ENCODE measurements at regions not wholly inside any gene's neighbourhood (a gene's known extent, or its start where the extent isn't known, plus 50 kb on each side); places are given as distances from the start of the nearest gene placed in this dataset.
"Not testable (repeated sequence)": the region's sequence is repeated elsewhere in the genome, so short reads cannot be mapped to it uniquely, and the experiment has no call there.

- Histone ChIP-seq H3K18ac (ENCODE audit: low read length) (no peak overlapping the region), H2BK5ac (ENCODE audit: low read depth, low read length, poor library complexity) (no peak overlapping the region), H3K9ac (ENCODE audit: low read length) (no peak overlapping the region), H3K27ac (ENCODE audit: low read depth, low read length) (no peak overlapping the region), H3K9me3 (ENCODE audit: insufficient read depth, low read depth, low read length) (no peaks in the 10 kb centered on the region), H3K36me3 (ENCODE audit: control insufficient read depth in 1 of 2, insufficient read depth in 2 of 2, low read length in 2 of 2) (no peaks in the 10 kb centered on the region), H3K4me1 (ENCODE audit: control insufficient read depth in 1 of 2, insufficient read depth in 2 of 2, low read length in 2 of 2) (no peaks in the 10 kb centered on the region), H2AFZ (ENCODE audit: insufficient read depth, low read length, poor library complexity) (no peak overlapping the region), H3K4me2 (ENCODE audit: low read length) (no peak overlapping the region), H3K79me1 (ENCODE audit: low read length) (no peaks in the 10 kb centered on the region), H2AK5ac (ENCODE audit: low read length) (no peak overlapping the region), H3K4me3 (ENCODE audit: low read depth, low read length) (no peak overlapping the region), H4K8ac (ENCODE audit: low read depth, low read length) (no peak overlapping the region), H4K12ac (ENCODE audit: low read depth, low read length) (no peak overlapping the region), H3K79me2 (ENCODE audit: control insufficient read depth, insufficient read depth, low read length, poor library complexity) (no peaks in the 10 kb centered on the region), H3K27me3 (ENCODE audit: insufficient read depth, low read length) (no peaks in the 10 kb centered on the region), H2BK12ac (ENCODE audit: low read length) (no peak overlapping the region), H4K91ac (ENCODE audit: low read depth, low read length) (no peak overlapping the region), H3K4ac (ENCODE audit: low read depth, low read length) (no peak overlapping the region), H3K14ac (ENCODE audit: low read length) (no peak overlapping the region), H3K23ac (ENCODE audit: low read length) (no peak overlapping the region), H2BK120ac (ENCODE audit: insufficient read depth, low read length, poor library complexity) (no peak overlapping the region)
- no CpG with 5 or more reads among the region's 2 CpGs for whole genome bisulfite sequencing (ENCODE audit: extremely low coverage, insufficient coverage, insufficient read length)
- DNase-seq, result no peak
These were observed 93.9 kb upstream of the ZNF92 start for GRCh38 chr7:65279795-65280194.

DNA sequence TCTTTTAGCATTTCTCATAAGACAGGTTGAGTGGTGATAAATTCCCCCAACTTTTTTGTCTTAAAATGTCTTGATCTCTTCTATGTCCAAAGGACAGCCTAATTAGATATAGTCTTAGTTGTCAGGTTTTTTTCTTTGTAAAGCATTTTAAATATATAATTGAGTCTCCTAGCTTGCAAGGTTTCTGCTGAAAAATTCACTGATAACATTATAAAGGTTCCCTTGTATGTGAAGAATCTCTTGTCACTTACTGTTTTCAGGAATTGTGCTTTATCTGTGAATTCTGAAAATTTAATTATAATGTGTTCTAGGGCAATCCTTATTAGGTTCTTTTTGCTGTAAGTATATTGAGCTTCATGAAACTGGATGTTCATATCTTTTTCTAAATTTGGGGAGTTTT is 96.8 kb upstream of the ZNF92 start:
- Histone ChIP-seq H3K9ac (ENCODE audit: low read length) (no peak overlapping the region), H2BK120ac (ENCODE audit: insufficient read depth, low read length, poor library complexity) (no peak overlapping the region), H3K79me2 (ENCODE audit: control insufficient read depth, insufficient read depth, low read length, poor library complexity) (no peaks in the 10 kb centered on the region), H3K4me3 (ENCODE audit: low read depth, low read length) (no peak overlapping the region), H3K4ac (ENCODE audit: low read depth, low read length) (no peak overlapping the region), H4K8ac (ENCODE audit: low read depth, low read length) (no peak overlapping the region), H2BK12ac (ENCODE audit: low read length) (no peak overlapping the region), H3K23ac (ENCODE audit: low read length) (no peak overlapping the region), H3K27me3 (ENCODE audit: insufficient read depth, low read length) (no peaks in the 10 kb centered on the region), H4K12ac (ENCODE audit: low read depth, low read length) (no peak overlapping the region), H3K9me3 (ENCODE audit: insufficient read depth, low read depth, low read length) (no peaks in the 10 kb centered on the region), H4K91ac (ENCODE audit: low read depth, low read length) (no peak overlapping the region), H3K14ac (ENCODE audit: low read length) (no peak overlapping the region), H3K4me1 (ENCODE audit: control insufficient read depth in 1 of 2, insufficient read depth in 2 of 2, low read length in 2 of 2) (no peaks in the 10 kb centered on the region), H3K36me3 (ENCODE audit: control insufficient read depth in 1 of 2, insufficient read depth in 2 of 2, low read length in 2 of 2) (no peaks in the 10 kb centered on the region), H2AK5ac (ENCODE audit: low read length) (no peak overlapping the region), H3K4me2 (ENCODE audit: low read length) (no peak overlapping the region), H2BK5ac (ENCODE audit: low read depth, low read length, poor library complexity) (no peak overlapping the region), H3K79me1 (ENCODE audit: low read length) (no peaks in the 10 kb centered on the region), H3K27ac (ENCODE audit: low read depth, low read length) (no peak overlapping the region), H2AFZ (ENCODE audit: insufficient read depth, low read length, poor library complexity) (no peak overlapping the region), H3K18ac (ENCODE audit: low read length) (no peak overlapping the region)
- no peak for DNase-seq

- not testable (repeated sequence) for H3K4me2 ChIP-seq (ENCODE audit: low read length); H4K8ac ChIP-seq (ENCODE audit: low read depth, low read length); H3K9me3 ChIP-seq (ENCODE audit: insufficient read depth, low read depth, low read length); H3K18ac ChIP-seq (ENCODE audit: low read length); H3K14ac ChIP-seq (ENCODE audit: low read length); H3K23ac ChIP-seq (ENCODE audit: low read length); H3K9ac ChIP-seq (ENCODE audit: low read length); H3K4me3 ChIP-seq (ENCODE audit: low read depth, low read length); H2BK5ac ChIP-seq (ENCODE audit: low read depth, low read length, poor library complexity); H3K79me1 ChIP-seq (ENCODE audit: low read length); H4K12ac ChIP-seq (ENCODE audit: low read depth, low read length); H2BK12ac ChIP-seq (ENCODE audit: low read length); H2AFZ ChIP-seq (ENCODE audit: insufficient read depth, low read length, poor library complexity); H3K79me2 ChIP-seq (ENCODE audit: control insufficient read depth, insufficient read depth, low read length, poor library complexity); H2AK5ac ChIP-seq (ENCODE audit: low read length); H3K36me3 ChIP-seq (ENCODE audit: control insufficient read depth in 1 of 2, insufficient read depth in 2 of 2, low read length in 2 of 2); H2BK120ac ChIP-seq (ENCODE audit: insufficient read depth, low read length, poor library complexity); H3K27me3 ChIP-seq (ENCODE audit: insufficient read depth, low read length); H4K91ac ChIP-seq (ENCODE audit: low read depth, low read length); H3K4ac ChIP-seq (ENCODE audit: low read depth, low read length); H3K27ac ChIP-seq (ENCODE audit: low read depth, low read length); DNase-seq; H3K4me1 ChIP-seq (ENCODE audit: control insufficient read depth in 1 of 2, insufficient read depth in 2 of 2, low read length in 2 of 2)
- no CpG with 5 or more reads among the region's 2 CpGs for WGBS (ENCODE audit: extremely low coverage, insufficient coverage, insufficient read length)
These were observed 102.2 kb upstream of the ZNF92 start for GRCh38 chr7:65271502-65271901.

- WGBS (ENCODE audit: extremely low coverage, insufficient coverage, insufficient read length), result no CpG with 5 or more reads among the region's 37 CpGs
- H3K36me3 ChIP-seq (ENCODE audit: control insufficient read depth in 1 of 2, insufficient read depth in 2 of 2, low read length in 2 of 2), result no peaks in the 10 kb centered on the region
- H3K14ac ChIP-seq (ENCODE audit: low read length), result no peak overlapping the region
- H3K79me2 ChIP-seq (ENCODE audit: control insufficient read depth, insufficient read depth, low read length, poor library complexity), result no peaks in the 10 kb centered on the region
- H2AFZ ChIP-seq (ENCODE audit: insufficient read depth, low read length, poor library complexity), result peak overlapping the region; percentile 66
- H3K4me3 ChIP-seq (ENCODE audit: low read depth, low read length), result peak overlapping the region; percentile 76
- no peak overlapping the region for H2BK5ac ChIP-seq (ENCODE audit: low read depth, low read length, poor library complexity)
- peak overlapping the region; percentile 95 for H3K4me2 ChIP-seq (ENCODE audit: low read length)
- no peak overlapping the region for H2BK120ac ChIP-seq (ENCODE audit: insufficient read depth, low read length, poor library complexity)
- DNase-seq, result peak in 1 of 2 donors; percentile 6
- peaks cover 0 to 8% of the 10 kb centered on the region in 2 experiments for H3K4me1 ChIP-seq (ENCODE audit: control insufficient read depth in 1 of 2, insufficient read depth in 2 of 2, low read length in 2 of 2)
- H4K12ac ChIP-seq (ENCODE audit: low read depth, low read length), result no peak overlapping the region
- H3K18ac ChIP-seq (ENCODE audit: low read length), result no peak overlapping the region
- H2AK5ac ChIP-seq (ENCODE audit: low read length), result no peak overlapping the region
- no peak overlapping the region for H4K8ac ChIP-seq (ENCODE audit: low read depth, low read length)
- no peak overlapping the region for H3K4ac ChIP-seq (ENCODE audit: low read depth, low read length)
- H3K27ac ChIP-seq (ENCODE audit: low read depth, low read length), result no peak overlapping the region
- H2BK12ac ChIP-seq (ENCODE audit: low read length), result no peak overlapping the region
- no peaks in the 10 kb centered on the region for H3K27me3 ChIP-seq (ENCODE audit: insufficient read depth, low read length)
- no peak overlapping the region for H4K91ac ChIP-seq (ENCODE audit: low read depth, low read length)
- no peaks in the 10 kb centered on the region for H3K79me1 ChIP-seq (ENCODE audit: low read length)
- no peak overlapping the region for H3K23ac ChIP-seq (ENCODE audit: low read length)
- H3K9me3 ChIP-seq (ENCODE audit: insufficient read depth, low read depth, low read length), result peaks cover 3% of the 10 kb centered on the region
- peak overlapping the region; percentile 11 for H3K9ac ChIP-seq (ENCODE audit: low read length)
These were observed 104.4 kb upstream of the ZNF92 start for GRCh38 chr7:65269150-65269856.

Measured in trophoblast cell (in vitro differentiated cells and primary cell).